OCI-LY1 (cell line): ENCODE measurements at regions not wholly inside any gene's neighbourhood (a gene's known extent, or its start where the extent isn't known, plus 50 kb on each side); places are given as distances from the start of the nearest gene placed in this dataset.

Experiments used
- H2AFZ ChIP-seq: fragments of 200-600 bp; sonication (generic), shearing (Covaris generic); 2 replicates; pipeline ENCODE4 v1.6.0; 2014; ENCODE audit warnings: antibody characterized with exemption, mild to moderate bottlenecking, low read length
- H3F3A ChIP-seq: fragments of 200-600 bp; sonication (generic), shearing (Covaris generic); 2 replicates; pipeline ENCODE4 v1.6.0; 2014; ENCODE audit warnings: mild to moderate bottlenecking, antibody characterized with exemption, low read length, moderate library complexity; ENCODE audit not compliant: insufficient read depth
- H3K27ac ChIP-seq: fragments of 200-600 bp; sonication (generic); 2 replicates; pipeline ENCODE4 v1.5.1; 2014; ENCODE audit warnings: low read length, mixed run types, mild to moderate bottlenecking, low read depth; ENCODE audit not compliant: poor library complexity, severe bottlenecking
- H3K27me3 ChIP-seq: fragments of 200-600 bp; sonication (generic); 2 replicates; pipeline ENCODE4 v1.6.0; 2014; ENCODE audit warnings: antibody characterized with exemption, mild to moderate bottlenecking, low read length, moderate library complexity; ENCODE audit not compliant: insufficient read depth
- H3K36me3 ChIP-seq: fragments of 200-600 bp; sonication (generic); 2 replicates; pipeline ENCODE4 v1.6.1; 2014; ENCODE audit warnings: mild to moderate bottlenecking, antibody characterized with exemption, low read length, moderate library complexity, mixed read lengths; ENCODE audit not compliant: insufficient read depth
- H3K4me1 ChIP-seq: fragments of 200-600 bp; sonication (generic); 2 replicates; pipeline ENCODE4 v1.5.1; 2014; ENCODE audit warnings: mild to moderate bottlenecking, low read length, moderate library complexity; ENCODE audit not compliant: insufficient read depth, severe bottlenecking
- H3K4me2 ChIP-seq: fragments of 200-600 bp; sonication (generic), shearing (Covaris generic); 2 replicates; pipeline ENCODE4 v1.6.1; 2014; ENCODE audit warnings: low read length
- H3K4me3 ChIP-seq: fragments of 200-600 bp; sonication (generic); 2 replicates; pipeline ENCODE4 v1.5.1; 2014; ENCODE audit warnings: low read length, low read depth, mild to moderate bottlenecking, mixed read lengths; ENCODE audit not compliant: poor library complexity, severe bottlenecking
- H3K79me2 ChIP-seq: fragments of 200-600 bp; shearing (Covaris generic); 2 replicates; pipeline ENCODE4 v1.6.1; 2016; ENCODE audit warnings: mixed run types, low read length, mixed read lengths; ENCODE audit not compliant: insufficient read depth
- H3K9ac ChIP-seq: fragments of 200-600 bp; sonication (generic), shearing (Covaris generic); 2 replicates; pipeline ENCODE4 v1.6.1; 2014; ENCODE audit warnings: mild to moderate bottlenecking, low read length, mixed read lengths
- H3K9me2 ChIP-seq: fragments of 200-600 bp; sonication (generic), shearing (Covaris generic); 2 replicates; pipeline ENCODE4 v1.6.1; 2014; ENCODE audit warnings: low read depth, mild to moderate bottlenecking, low read length, mixed read lengths
- H3K9me3 ChIP-seq: fragments of 200-600 bp; shearing (Covaris generic); 2 replicates; pipeline ENCODE4 v1.6.1; 2014; ENCODE audit warnings: low read length, mixed read lengths
- H4K20me1 ChIP-seq: fragments of 200-600 bp; sonication (generic), shearing (Covaris generic); 2 replicates; pipeline ENCODE4 v1.6.0; 2016; ENCODE audit warnings: mild to moderate bottlenecking, low read length; ENCODE audit not compliant: insufficient read depth
- EZH2 ChIP-seq: fragments of 200-600 bp; sonication (generic), shearing (Covaris generic); IDR thresholded peaks from 2 replicates; pipeline ENCODE4 v1.8.0; 2017; ENCODE audit warnings: borderline replicate concordance, mixed run types, mild to moderate bottlenecking, antibody characterized with exemption, low read length, moderate library complexity, mixed read lengths
- TF ChIP-seq, protein P1 (sequence below): fragments of 200-600 bp; sonication (generic), shearing (Covaris generic); IDR thresholded peaks from 2 replicates; pipeline ENCODE4 v1.5.1; 2017; ENCODE audit warnings: mild to moderate bottlenecking, antibody characterized with exemption, low read length, moderate library complexity, mixed read lengths

DNA sequence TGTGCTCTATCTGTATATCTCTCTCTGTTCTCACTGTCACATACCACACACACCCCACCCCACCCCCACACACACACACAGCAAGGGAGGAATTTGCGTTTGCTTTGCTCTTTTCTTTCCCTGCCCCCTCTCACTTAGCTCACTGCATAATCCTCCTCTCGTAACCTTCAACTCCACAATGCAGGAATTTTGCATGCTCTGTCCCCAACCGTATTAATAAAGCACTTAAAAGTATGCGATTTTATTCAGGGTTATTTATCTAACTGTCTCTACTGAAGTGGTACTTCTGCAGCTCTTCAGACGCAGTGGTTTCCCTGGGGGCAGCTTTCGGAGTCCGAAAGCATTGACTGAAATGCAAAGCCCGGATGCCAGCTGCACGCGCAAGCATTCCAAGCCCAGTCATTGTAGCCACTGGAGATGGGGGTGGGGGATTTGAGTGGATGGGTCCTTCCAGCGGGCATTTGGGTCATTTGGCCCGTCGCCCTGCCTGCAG is 105.4 kb upstream of the RBFOX1 start:
- Histone ChIP-seq H3K9me2 (no peaks in the 10 kb centered on the region), H3K36me3 (no peaks in the 10 kb centered on the region), H4K20me1 (no peaks in the 10 kb centered on the region), H3K4me3 (no peak overlapping the region), H3K4me1 (no peaks in the 10 kb centered on the region), H3K79me2 (no peaks in the 10 kb centered on the region), H3K4me2 (no peak overlapping the region), H3K27ac (no peak overlapping the region), H2AFZ (no peak overlapping the region), H3K27me3 (no peaks in the 10 kb centered on the region), H3K9me3 (no peaks in the 10 kb centered on the region), H3K9ac (no peak overlapping the region), H3F3A (no peaks in the 10 kb centered on the region)
- TF ChIP-seq EZH2 = no peak
- TF ChIP-seq, protein P1, sequence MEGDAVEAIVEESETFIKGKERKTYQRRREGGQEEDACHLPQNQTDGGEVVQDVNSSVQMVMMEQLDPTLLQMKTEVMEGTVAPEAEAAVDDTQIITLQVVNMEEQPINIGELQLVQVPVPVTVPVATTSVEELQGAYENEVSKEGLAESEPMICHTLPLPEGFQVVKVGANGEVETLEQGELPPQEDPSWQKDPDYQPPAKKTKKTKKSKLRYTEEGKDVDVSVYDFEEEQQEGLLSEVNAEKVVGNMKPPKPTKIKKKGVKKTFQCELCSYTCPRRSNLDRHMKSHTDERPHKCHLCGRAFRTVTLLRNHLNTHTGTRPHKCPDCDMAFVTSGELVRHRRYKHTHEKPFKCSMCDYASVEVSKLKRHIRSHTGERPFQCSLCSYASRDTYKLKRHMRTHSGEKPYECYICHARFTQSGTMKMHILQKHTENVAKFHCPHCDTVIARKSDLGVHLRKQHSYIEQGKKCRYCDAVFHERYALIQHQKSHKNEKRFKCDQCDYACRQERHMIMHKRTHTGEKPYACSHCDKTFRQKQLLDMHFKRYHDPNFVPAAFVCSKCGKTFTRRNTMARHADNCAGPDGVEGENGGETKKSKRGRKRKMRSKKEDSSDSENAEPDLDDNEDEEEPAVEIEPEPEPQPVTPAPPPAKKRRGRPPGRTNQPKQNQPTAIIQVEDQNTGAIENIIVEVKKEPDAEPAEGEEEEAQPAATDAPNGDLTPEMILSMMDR = no peak

DNA sequence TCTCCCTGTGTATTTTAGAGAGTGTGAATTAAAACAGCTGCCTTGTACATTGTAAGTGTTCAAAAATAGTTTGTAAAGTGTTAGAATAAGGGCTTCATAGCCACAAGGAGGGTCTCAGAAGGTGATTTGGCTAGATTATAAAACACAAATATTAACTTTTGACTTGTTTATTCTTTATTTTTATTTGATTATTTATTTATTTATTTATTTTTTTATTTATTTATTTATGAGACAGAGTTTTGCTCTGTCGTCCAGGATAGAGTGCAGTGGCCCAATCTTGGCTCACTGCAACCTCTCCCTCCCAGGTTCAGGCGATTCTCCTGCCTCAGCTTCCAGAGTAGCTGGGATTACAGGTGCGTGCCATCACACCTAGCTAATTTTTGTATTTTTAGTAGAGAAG is 111.5 kb upstream of the RBFOX1 start:
- Histone ChIP-seq H3K27ac (no peak overlapping the region), H4K20me1 (no peaks in the 10 kb centered on the region), H3K9ac (no peak overlapping the region), H2AFZ (no peak overlapping the region), H3K36me3 (no peaks in the 10 kb centered on the region), H3K27me3 (no peaks in the 10 kb centered on the region), H3K79me2 (no peaks in the 10 kb centered on the region), H3K9me3 (no peaks in the 10 kb centered on the region), H3F3A (no peaks in the 10 kb centered on the region), H3K4me1 (no peaks in the 10 kb centered on the region), H3K4me3 (no peak overlapping the region), H3K4me2 (no peak overlapping the region), H3K9me2 (no peaks in the 10 kb centered on the region)
- no peak for TF ChIP-seq EZH2
- TF ChIP-seq, protein P1 = no peak

DNA sequence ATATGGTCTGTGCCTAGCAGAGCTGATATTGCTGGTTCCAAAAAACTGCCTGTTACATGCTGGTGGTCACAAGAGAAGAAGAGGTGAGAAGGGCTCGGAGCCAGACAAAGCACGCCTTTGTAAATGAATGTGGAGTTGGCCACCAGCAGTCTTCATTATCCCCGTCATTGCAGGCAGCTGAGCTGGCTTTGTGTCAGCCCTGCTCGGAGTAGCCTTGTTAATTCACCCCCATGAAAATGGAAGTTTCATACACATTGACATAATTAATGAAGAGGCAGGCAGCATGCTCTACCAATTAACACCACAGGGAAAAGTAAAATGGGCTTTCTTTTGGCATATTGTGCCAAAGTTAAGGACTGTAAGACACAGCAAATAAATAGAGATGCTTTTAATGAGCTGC is 113.7 kb upstream of the RBFOX1 start:
- H3K36me3 ChIP-seq = no peaks in the 10 kb centered on the region
- no peaks in the 10 kb centered on the region for H4K20me1 ChIP-seq
- H3K9ac ChIP-seq = no peak overlapping the region
- H3K79me2 ChIP-seq = no peaks in the 10 kb centered on the region
- no peaks in the 10 kb centered on the region for H3K27me3 ChIP-seq
- H3K4me2 ChIP-seq = no peak overlapping the region
- no peak overlapping the region for H2AFZ ChIP-seq
- no peak overlapping the region for H3K27ac ChIP-seq
- H3K9me3 ChIP-seq = no peaks in the 10 kb centered on the region
- no peak overlapping the region for H3K4me3 ChIP-seq
- H3K9me2 ChIP-seq = no peaks in the 10 kb centered on the region
- no peaks in the 10 kb centered on the region for H3K4me1 ChIP-seq
- no peaks in the 10 kb centered on the region for H3F3A ChIP-seq
- TF ChIP-seq, protein P1 = no peak
- no peak for TF ChIP-seq EZH2
